HS-27A (cell line): ENCODE measurements at regions not wholly inside any gene's neighbourhood (a gene's known extent, or its start where the extent isn't known, plus 50 kb on each side); places are given as distances from the start of the nearest gene placed in this dataset.

ENCODE experiments used
- DNase-seq: peaks from one replicate; pipeline ENCODE4 v3.0.0-alpha.2; 2012; ENCODE audit warnings: low read depth, missing footprints

GRCh38 chr16:74094514-74094913 is 202.1 kb upstream of the PSMD7 start:
- no peak for DNase-seq

GRCh38 chr16:74092336-74092735 is 204.3 kb upstream of the PSMD7 start:
- no peak for DNase-seq

DNA sequence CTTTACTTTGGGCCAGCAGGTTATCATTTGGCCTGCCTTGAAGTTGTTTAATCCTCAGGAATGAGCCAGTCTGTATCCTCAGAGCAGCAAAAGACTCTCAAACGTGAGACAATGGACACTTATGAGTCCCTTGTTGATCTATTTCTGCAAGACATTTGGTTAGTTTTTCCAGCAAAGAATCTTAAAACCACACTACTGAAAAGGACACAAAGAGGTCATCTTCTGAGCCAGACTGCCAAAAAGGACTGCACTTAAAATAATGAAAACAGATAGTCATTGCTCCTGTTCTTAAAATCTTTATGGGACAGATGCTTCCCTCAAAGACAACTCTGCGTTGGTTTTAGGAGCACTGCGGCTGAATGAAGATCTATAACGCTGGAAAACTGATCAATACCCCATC is 205.7 kb upstream of the PSMD7 start:
- DNase-seq = no peak

DNA sequence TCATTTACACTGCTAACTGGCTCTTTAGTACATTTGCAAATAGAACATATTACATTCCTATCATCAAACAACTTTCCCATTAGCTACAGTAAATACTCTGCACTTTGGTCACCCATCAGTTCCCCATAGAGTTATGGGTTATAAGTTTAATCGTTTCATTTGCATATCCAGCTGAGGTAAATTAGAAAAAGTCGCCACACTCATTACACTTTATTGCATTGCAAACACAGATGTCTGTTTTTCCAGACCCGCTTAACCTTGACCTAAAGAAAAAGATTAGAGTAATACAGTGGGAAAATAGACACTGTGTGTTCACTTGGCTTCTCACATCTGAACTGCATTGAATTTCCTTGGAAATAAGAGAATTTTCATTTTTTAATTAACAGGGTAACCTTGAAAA is 213.1 kb upstream of the PSMD7 start:
- no peak for DNase-seq

DNA sequence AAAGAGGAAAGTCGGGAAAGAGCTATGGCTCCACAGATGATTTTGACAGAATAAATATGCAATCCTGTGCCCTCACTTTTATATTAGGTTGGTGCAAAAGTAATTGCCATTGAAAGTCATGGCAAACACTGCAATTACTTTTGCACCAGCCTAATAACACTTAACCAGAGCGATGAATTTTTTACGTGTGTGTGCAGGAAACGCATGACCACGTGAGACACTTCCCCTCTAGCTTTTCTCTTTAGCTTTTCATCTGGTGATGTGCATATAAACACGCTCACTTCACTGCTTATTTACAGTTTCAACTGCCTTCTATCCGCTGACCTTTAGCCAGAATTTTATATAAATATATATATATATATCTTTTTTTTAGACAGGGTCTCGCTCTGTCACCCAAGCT is 216.3 kb upstream of the PSMD7 start:
- DNase-seq = no peak

DNA sequence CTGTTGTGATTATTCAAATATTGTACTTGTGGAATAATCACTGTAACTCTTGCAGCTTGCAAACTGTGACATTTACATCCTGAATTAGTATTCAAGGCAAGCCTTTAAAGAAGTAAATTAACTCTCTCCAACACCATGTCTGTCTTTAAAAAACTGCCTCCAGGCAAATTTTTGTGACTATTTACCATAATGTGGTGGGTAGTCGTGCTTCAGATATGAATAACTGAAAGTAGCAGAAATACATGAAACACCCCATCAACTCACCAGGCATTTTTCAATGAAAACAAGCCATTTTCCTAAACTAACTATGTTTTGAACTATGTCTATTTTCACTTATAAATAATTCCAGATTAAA is 217.4 kb upstream of the PSMD7 start:
- no peak for DNase-seq

DNA sequence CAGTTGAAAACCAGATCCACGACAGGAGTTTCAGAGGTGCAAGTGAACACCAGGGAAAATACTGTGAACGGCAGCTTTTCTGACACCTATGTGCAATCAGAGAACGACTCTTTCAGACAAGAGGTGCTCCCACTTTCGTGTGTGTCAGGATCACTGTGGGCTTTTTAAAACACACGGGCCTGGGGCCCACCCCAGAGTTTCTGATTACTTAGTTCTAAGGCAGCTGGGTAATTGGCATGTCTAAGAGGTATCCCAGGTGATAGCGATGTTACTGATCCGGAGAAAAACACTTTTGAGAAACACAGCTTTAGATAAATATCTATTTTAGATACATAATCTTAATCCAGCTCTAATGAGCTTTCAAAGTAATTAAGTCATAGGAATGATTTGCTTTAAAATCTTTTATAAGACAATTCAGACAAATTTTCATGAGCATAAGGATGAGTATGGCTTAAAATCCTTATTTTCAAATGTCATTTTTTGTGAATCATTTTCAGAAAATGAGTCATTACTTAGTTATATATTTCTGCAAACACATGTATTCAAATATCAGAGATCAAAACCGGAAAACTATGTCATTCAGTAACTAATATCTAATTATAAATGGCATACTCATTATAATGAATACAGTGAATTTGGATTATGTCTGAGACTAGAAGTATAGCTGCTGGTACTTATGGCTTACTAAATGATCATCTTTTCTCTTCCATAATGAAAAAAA is 217.9 kb upstream of the PSMD7 start:
- no peak for DNase-seq

- DNase-seq = no peak
Measured at GRCh38 chr16:74076568-74076967, 220.0 kb upstream of the PSMD7 start.

- DNase-seq = no peak
Measured at GRCh38 chr16:74075393-74075792, 221.2 kb upstream of the PSMD7 start.

- no peak for DNase-seq
Measured at GRCh38 chr16:74073456-74073855, 223.2 kb upstream of the PSMD7 start.

- DNase-seq = no peak
Measured at GRCh38 chr16:74071996-74072535, 224.5 kb upstream of the PSMD7 start.

GRCh38 chr16:74070237-74070636 is 226.4 kb upstream of the PSMD7 start:
- DNase-seq = no peak

DNA sequence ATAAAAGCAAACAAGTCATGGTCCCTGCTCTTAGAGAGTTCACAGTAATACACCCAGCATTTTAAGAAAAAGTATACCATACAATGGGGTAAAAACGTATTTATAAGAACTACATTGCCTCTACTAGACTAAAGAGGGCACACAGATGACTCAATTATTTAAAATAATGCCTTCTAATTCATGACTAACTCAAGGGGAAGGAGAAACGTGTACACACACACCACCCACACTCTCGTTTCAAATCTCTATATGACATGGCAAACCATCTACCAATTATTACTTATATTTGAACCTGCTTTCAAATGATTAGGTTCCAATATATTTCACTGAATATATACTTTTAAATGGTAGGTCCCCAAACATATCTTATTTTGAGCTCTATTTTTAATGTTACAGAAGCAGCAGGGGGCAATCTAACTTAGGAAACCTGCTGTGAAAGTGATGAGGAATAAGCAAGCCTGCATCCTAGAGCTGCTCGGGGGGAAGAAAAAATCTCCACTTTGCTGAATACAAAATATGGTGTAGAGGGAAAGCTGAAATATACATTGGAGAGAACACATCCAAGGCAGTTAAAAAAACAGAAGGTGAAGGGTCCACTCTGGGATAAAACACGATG is 232.4 kb upstream of the PSMD7 start:
- no peak for DNase-seq

- DNase-seq = no peak
Measured at GRCh38 chr16:74053826-74054225, 242.8 kb upstream of the PSMD7 start.

DNA sequence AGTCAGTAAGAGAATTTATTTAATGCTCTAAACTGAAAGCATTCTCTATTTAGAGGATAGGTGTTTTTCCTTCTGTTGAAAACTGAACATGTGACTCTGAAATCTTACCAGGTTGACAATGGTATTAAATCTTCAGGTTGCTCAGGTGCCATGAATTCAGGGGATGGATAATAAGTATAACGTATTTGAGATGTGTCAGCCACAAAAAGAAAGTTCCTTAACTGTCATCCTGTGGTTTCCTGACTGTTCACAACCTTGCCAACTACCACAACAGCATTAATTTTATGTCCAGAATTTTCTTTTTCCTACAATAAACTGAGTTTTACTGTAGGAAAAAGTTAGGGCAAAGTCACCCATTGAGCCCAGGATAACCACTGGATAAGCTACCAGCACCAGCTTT is 243.3 kb upstream of the PSMD7 start:
- DNase-seq = no peak

DNA sequence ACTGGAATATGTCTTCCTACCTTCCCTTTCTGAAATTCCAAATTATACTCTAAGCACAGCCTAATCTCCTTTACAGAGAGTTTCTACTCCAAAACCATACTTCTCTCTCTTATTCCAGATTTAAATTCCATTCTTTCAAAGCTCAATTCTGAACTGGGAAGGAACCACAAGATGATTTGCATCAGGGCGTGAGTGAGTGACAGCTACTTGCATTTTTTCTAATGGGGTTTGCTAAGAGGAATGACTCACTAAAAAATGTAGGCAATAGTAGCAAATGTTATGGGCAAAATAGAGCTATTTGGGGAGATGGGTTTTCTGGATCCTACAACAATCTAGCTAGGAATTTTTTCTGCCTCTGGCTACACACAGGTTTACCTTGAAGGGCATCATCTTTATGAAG is 244.6 kb upstream of the PSMD7 start:
- no peak for DNase-seq

DNA sequence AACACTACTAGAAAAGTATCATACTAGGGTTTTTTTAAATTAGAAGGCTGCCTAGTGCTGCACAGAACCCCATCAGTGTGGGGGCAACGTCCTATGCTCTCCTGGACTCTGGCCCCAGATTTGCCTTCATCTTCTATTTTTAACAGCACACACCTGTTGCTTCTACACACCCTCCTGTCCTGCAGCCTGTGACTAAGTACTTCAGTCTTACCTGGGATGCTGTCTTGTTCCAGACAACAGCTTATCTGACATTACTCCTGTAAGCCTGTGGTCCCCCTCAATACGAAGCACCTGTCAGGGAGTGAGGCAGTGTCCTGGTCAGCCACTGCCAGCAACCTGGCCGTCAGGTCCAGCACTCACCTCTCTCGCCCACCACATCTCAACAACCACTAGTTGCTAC is 247.6 kb upstream of the PSMD7 start:
- DNase-seq = no peak

GRCh38 chr16:74046524-74046923 is 250.1 kb upstream of the PSMD7 start:
- no peak for DNase-seq

DNA sequence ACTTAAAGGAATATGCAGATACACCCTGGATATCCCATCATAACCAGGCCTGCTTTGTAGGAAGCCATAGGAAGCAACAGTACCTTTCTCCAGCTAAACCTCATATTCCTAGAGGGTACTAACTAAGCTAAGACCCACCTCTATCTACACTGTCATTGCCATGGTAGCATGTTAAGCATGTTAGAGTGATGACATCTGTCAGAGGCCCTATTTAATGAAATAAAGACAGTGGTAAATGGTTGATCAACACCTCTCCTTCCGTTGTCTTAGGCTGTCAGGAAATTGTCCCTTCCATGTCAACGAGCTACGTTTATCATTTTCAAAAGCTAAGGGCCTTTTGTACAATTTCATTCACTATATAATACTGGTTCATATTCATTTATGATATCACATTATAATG is 251.1 kb upstream of the PSMD7 start:
- no peak for DNase-seq

DNA sequence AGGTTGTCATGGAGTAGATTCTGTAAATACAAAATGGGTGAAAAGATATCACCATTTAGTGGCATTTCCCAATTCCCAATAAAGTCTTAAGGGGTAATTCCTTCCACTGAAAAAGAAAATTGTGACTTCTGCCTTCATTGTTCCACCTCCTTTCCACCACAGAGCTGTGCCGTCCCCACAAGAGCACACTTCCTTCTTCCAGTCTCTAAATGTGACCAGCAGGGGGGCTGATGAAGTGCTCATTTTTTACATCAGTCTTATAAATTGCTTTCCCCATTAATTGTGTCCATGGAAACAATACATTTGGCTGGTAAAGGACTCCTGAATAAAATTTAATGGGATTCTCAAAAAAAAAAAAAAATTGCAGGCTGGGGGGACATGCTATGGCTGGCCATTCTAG is 260.8 kb upstream of the PSMD7 start:
- DNase-seq = no peak

- DNase-seq = no peak
Measured at GRCh38 chr16:74034862-74035261, 261.8 kb upstream of the PSMD7 start.

GRCh38 chr16:74034200-74034599 is 262.4 kb upstream of the PSMD7 start:
- DNase-seq = no peak

DNA sequence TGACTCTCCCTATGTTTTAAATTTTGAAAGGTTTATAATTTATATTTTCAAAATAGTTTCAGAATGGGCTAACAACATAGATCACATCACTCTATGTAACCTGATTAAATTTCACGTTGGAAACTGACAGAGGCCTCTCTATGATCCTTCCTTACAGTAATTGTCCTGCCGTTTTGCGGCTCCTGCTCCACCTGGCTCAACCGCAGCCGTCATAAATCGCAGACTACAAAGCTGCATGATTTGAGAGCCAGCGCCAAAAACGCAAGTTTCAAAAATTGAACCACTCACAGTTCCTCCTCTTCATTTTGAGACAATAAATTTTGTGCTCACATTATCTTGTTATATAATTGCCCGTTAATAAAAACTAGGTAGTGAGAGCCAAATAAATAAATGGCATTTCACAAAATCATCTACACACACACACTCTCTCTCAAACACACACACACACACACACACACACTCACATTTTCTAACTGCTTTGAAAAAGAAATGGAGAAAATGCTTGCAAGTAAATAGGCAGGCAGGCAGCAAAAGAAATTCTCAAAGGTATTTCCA is 263.1 kb upstream of the PSMD7 start:
- no peak for DNase-seq

DNA sequence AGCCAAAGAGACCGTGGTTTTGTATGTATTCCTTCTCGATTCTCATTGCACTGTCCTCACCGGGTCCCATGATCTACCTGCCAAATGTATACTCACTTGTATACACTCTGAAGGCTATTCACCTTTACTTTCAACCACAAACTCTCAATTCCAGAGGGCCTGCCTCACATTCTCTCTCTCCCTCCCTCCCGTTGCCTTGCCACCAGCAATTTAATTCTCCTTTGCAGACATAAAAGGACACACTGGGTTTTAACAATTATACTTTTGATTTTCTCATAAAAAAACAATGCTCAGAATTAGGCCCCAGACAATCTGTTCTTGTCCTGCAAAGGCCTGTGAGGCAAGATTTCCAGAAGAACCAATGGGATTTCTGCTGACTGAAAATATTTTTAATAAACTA is 265.1 kb upstream of the PSMD7 start:
- DNase-seq = no peak
